GM23338 (cell line): ENCODE measurements at regions not wholly inside any gene's neighbourhood (a gene's known extent, or its start where the extent isn't known, plus 50 kb on each side); places are given as distances from the start of the nearest gene placed in this dataset.

ENCODE experiments used
- ATAC-seq: fragments of 200-7000 bp; cut with Tn5 transposase; 3 replicates; pipeline ENCODE4 v1.9.1; 2020
- DNase-seq: peaks from one replicate; pipeline ENCODE4 v3.0.0-alpha.2; 2015; ENCODE audit warnings: low spot score
- H2AFZ ChIP-seq: fragments of 200-600 bp; sonication (generic); 2 replicates; pipeline ENCODE4 v1.8.0; 2016; ENCODE audit warnings: antibody characterized with exemption, mild to moderate bottlenecking, moderate library complexity
- H3F3A ChIP-seq: fragments of 200-600 bp; sonication (generic); replicated peaks from 2 replicates; pipeline ENCODE4 v1.8.0; 2017; ENCODE audit warnings: antibody characterized with exemption, mixed run types, low read depth
- H3K27ac ChIP-seq: fragments of 200-600 bp; sonication (generic); 2 replicates; pipeline ENCODE4 v1.6.1; 2016; ENCODE audit warnings: low read depth
- H3K27me3 ChIP-seq: fragments of 200-600 bp; sonication (generic); 2 replicates; pipeline ENCODE4 v1.8.0; 2016; ENCODE audit warnings: mild to moderate bottlenecking, mixed run types, moderate library complexity; ENCODE audit not compliant: insufficient read depth
- H3K36me3 ChIP-seq: fragments of 200-600 bp; sonication (generic); 2 replicates; pipeline ENCODE4 v1.8.0; 2016; ENCODE audit warnings: mild to moderate bottlenecking; ENCODE audit not compliant: insufficient read depth
- H3K4me1 ChIP-seq: fragments of 200-600 bp; sonication (generic); 2 replicates; pipeline ENCODE4 v1.8.0; 2016; ENCODE audit warnings: mild to moderate bottlenecking, moderate library complexity; ENCODE audit not compliant: insufficient read depth
- H3K4me2 ChIP-seq: fragments of 200-600 bp; sonication (generic); 2 replicates; pipeline ENCODE4 v1.7.1; 2017; ENCODE audit warnings: mixed run types
- H3K4me3 ChIP-seq: fragments of 200-600 bp; sonication (generic); 2 replicates; pipeline ENCODE4 v1.6.1; 2016; ENCODE audit warnings: mixed run types
- H3K79me2 ChIP-seq: fragments of 200-600 bp; sonication (generic); replicated peaks from 2 replicates; pipeline ENCODE4 v1.8.0; 2017; ENCODE audit warnings: mild to moderate bottlenecking; ENCODE audit not compliant: insufficient read depth
- H3K9me2 ChIP-seq: fragments of 200-600 bp; sonication (generic); 2 replicates; pipeline ENCODE4 v1.8.0; 2017; ENCODE audit not compliant: insufficient read depth
- H4K20me1 ChIP-seq: fragments of 200-600 bp; sonication (generic); replicated peaks from 2 replicates; pipeline ENCODE4 v1.8.0; 2017; ENCODE audit warnings: mild to moderate bottlenecking; ENCODE audit not compliant: insufficient read depth
- H3K27ac Mint-ChIP-seq: 2 replicates; pipeline ENCODE4 v1.8.0; 2020; ENCODE audit warnings: inconsistent platforms, mild to moderate bottlenecking, moderate library complexity, mixed read lengths
- H3K27me3 Mint-ChIP-seq: 3 replicates; pipeline ENCODE4 v1.8.0; 2022; ENCODE audit warnings: low read depth, mild to moderate bottlenecking, moderate library complexity, mixed read lengths, inconsistent platforms; ENCODE audit not compliant: insufficient read depth, poor library complexity
- H3K36me3 Mint-ChIP-seq: 3 replicates; pipeline ENCODE4 v1.8.0; 2021; ENCODE audit warnings: low read depth, mild to moderate bottlenecking, inconsistent platforms, moderate library complexity, mixed read lengths
- H3K4me1 Mint-ChIP-seq: 3 replicates; pipeline ENCODE4 v1.8.0; 2020; ENCODE audit warnings: mild to moderate bottlenecking, inconsistent platforms, mixed read lengths
- H3K4me3 Mint-ChIP-seq: 3 replicates; pipeline ENCODE4 v1.8.0; 2021; ENCODE audit warnings: moderate library complexity, mild to moderate bottlenecking, inconsistent platforms, mixed read lengths
- H3K9me3 Mint-ChIP-seq: 3 replicates; pipeline ENCODE4 v1.8.0; 2020; ENCODE audit warnings: moderate library complexity, mild to moderate bottlenecking, inconsistent platforms, mixed read lengths
- ETS1 ChIP-seq: IDR thresholded peaks from 2 replicates; pipeline ENCODE4 v1.6.1; 2016; ENCODE audit warnings: antibody characterized with exemption
- EZH2 ChIP-seq: fragments of 200-600 bp; sonication (generic); IDR thresholded peaks from one replicate; pipeline ENCODE4 v1.8.0; 2017; ENCODE audit warnings: antibody characterized with exemption, mild to moderate bottlenecking, low read depth; ENCODE audit not compliant: unreplicated experiment
- EZH2phosphoT487 ChIP-seq: fragments of 200-600 bp; sonication (generic); IDR thresholded peaks from one replicate; pipeline ENCODE4 v1.8.1; 2018; ENCODE audit warnings: antibody characterized with exemption; ENCODE audit not compliant: unreplicated experiment
- JUNB ChIP-seq: IDR thresholded peaks from one replicate; pipeline ENCODE4 v1.6.1; 2016; ENCODE audit warnings: antibody characterized with exemption; ENCODE audit not compliant: unreplicated experiment
- POLR2AphosphoS5 ChIP-seq: IDR thresholded peaks from 2 replicates; pipeline ENCODE4 v1.6.1; 2016; ENCODE audit warnings: antibody characterized with exemption, low read depth
- ZNF114 ChIP-seq: fragments of 250-450 bp; sonication (Bioruptor Pico); IDR thresholded peaks from 2 replicates; pipeline ENCODE4 v1.5.0; 2020; ENCODE audit warnings: mild to moderate bottlenecking, moderate library complexity
- TF ChIP-seq, protein P1 (sequence below), 2 experiments: fragments of 200-600 bp in 1 of 2; sonication (generic) in 1 of 2; conservative IDR thresholded peaks; 2 replicates each; pipeline versions ENCODE4 v1.5.1 to v1.6.1; 2016 to 2017; ENCODE audit warnings: antibody characterized with exemption in 2 of 2, low read depth in 2 of 2, mild to moderate bottlenecking in 2 of 2, moderate library complexity in 1 of 2
- TF ChIP-seq, protein P2 (sequence below): fragments of 250-450 bp; sonication (Bioruptor Pico); IDR thresholded peaks from 2 replicates; pipeline ENCODE4 v1.5.0; 2020; ENCODE audit warnings: mild to moderate bottlenecking, moderate library complexity

- H3K4me1 Mint-ChIP-seq = peaks cover 10% of the 10 kb centered on the region
- Histone ChIP-seq H3K4me1 (peaks cover 4% of the 10 kb centered on the region), H3K36me3 (no peaks in the 10 kb centered on the region), H3K27me3 (0 out of 2 replicates have a peak, but pooled peaks cover 4% of the 10 kb centered on the region), H3K4me3 (no peak overlapping the region), H3K79me2 (no peaks in the 10 kb centered on the region), H3K9me2 (no peaks in the 10 kb centered on the region), H2AFZ (no peak overlapping the region), H3F3A (no peaks in the 10 kb centered on the region), H3K27ac (no peak overlapping the region), H3K4me2 (no peak overlapping the region), H4K20me1 (no peaks in the 10 kb centered on the region)
- no peak overlapping the region for H3K27ac Mint-ChIP-seq
- peaks cover 17% of the 10 kb centered on the region for H3K27me3 Mint-ChIP-seq
- DNase-seq (peak; percentile 28), ATAC-seq (no peak)
- no peak for TF ChIP-seq ZNF114 (CRISPR knock-in tag)
- no peak for TF ChIP-seq EZH2
- TF ChIP-seq EZH2phosphoT487 = no peak
- no peak for TF ChIP-seq ETS1
- TF ChIP-seq, protein P1, sequence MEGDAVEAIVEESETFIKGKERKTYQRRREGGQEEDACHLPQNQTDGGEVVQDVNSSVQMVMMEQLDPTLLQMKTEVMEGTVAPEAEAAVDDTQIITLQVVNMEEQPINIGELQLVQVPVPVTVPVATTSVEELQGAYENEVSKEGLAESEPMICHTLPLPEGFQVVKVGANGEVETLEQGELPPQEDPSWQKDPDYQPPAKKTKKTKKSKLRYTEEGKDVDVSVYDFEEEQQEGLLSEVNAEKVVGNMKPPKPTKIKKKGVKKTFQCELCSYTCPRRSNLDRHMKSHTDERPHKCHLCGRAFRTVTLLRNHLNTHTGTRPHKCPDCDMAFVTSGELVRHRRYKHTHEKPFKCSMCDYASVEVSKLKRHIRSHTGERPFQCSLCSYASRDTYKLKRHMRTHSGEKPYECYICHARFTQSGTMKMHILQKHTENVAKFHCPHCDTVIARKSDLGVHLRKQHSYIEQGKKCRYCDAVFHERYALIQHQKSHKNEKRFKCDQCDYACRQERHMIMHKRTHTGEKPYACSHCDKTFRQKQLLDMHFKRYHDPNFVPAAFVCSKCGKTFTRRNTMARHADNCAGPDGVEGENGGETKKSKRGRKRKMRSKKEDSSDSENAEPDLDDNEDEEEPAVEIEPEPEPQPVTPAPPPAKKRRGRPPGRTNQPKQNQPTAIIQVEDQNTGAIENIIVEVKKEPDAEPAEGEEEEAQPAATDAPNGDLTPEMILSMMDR (conservative IDR thresholded peaks at IDR 0.05; ENCODE audit: low read depth in 2 of 2) = peak in 1 of 2 experiments; percentile 36; a peak in 2 of 4 replicates
- TF ChIP-seq, protein P2, sequence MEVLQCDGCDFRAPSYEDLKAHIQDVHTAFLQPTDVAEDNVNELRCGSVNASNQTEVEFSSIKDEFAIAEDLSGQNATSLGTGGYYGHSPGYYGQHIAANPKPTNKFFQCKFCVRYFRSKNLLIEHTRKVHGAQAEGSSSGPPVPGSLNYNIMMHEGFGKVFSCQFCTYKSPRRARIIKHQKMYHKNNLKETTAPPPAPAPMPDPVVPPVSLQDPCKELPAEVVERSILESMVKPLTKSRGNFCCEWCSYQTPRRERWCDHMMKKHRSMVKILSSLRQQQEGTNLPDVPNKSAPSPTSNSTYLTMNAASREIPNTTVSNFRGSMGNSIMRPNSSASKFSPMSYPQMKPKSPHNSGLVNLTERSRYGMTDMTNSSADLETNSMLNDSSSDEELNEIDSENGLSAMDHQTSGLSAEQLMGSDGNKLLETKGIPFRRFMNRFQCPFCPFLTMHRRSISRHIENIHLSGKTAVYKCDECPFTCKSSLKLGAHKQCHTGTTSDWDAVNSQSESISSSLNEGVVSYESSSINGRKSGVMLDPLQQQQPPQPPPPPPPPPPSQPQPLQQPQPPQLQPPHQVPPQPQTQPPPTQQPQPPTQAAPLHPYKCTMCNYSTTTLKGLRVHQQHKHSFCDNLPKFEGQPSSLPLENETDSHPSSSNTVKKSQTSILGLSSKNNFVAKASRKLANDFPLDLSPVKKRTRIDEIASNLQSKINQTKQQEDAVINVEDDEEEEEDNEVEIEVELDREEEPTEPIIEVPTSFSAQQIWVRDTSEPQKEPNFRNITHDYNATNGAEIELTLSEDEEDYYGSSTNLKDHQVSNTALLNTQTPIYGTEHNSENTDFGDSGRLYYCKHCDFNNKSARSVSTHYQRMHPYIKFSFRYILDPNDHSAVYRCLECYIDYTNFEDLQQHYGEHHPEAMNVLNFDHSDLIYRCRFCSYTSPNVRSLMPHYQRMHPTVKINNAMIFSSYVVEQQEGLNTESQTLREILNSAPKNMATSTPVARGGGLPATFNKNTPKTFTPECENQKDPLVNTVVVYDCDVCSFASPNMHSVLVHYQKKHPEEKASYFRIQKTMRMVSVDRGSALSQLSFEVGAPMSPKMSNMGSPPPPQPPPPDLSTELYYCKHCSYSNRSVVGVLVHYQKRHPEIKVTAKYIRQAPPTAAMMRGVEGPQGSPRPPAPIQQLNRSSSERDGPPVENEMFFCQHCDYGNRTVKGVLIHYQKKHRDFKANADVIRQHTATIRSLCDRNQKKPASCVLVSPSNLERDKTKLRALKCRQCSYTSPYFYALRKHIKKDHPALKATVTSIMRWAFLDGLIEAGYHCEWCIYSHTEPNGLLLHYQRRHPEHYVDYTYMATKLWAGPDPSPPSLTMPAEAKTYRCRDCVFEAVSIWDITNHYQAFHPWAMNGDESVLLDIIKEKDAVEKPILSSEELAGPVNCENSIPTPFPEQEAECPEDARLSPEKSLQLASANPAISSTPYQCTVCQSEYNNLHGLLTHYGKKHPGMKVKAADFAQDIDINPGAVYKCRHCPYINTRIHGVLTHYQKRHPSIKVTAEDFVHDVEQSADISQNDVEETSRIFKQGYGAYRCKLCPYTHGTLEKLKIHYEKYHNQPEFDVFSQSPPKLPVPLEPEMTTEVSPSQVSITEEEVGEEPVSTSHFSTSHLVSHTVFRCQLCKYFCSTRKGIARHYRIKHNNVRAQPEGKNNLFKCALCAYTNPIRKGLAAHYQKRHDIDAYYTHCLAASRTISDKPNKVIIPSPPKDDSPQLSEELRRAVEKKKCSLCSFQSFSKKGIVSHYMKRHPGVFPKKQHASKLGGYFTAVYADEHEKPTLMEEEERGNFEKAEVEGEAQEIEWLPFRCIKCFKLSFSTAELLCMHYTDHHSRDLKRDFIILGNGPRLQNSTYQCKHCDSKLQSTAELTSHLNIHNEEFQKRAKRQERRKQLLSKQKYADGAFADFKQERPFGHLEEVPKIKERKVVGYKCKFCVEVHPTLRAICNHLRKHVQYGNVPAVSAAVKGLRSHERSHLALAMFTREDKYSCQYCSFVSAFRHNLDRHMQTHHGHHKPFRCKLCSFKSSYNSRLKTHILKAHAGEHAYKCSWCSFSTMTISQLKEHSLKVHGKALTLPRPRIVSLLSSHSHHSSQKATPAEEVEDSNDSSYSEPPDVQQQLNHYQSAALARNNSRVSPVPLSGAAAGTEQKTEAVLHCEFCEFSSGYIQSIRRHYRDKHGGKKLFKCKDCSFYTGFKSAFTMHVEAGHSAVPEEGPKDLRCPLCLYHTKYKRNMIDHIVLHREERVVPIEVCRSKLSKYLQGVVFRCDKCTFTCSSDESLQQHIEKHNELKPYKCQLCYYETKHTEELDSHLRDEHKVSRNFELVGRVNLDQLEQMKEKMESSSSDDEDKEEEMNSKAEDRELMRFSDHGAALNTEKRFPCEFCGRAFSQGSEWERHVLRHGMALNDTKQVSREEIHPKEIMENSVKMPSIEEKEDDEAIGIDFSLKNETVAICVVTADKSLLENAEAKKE (CRISPR knock-in tag) = no peak
- TF ChIP-seq JUNB = no peak
- no peak for TF ChIP-seq POLR2AphosphoS5
- no peaks in the 10 kb centered on the region for H3K36me3 Mint-ChIP-seq
- no peaks in the 10 kb centered on the region; the same call in 2 of the 3 replicates for H3K9me3 Mint-ChIP-seq
- no peak overlapping the region for H3K4me3 Mint-ChIP-seq
Measured at GRCh38 chrX:125378205-125378604, 58.5 kb downstream of the TEX13C start.
